Activated CD4-positive, alpha-beta T cell treated with anti-CD3 and anti-CD28 coated beads, Interleukin-2, amount 50 U/mL, for 4 hours (primary cell): ENCODE measurements at regions not wholly inside any gene's neighbourhood (a gene's known extent, or its start where the extent isn't known, plus 50 kb on each side); places are given as distances from the start of the nearest gene placed in this dataset.

ENCODE experiments used
- DNase-seq, 2 experiments: peaks; one replicate each; pipeline ENCODE4 v3.0.0-alpha.2; 2020

DNA sequence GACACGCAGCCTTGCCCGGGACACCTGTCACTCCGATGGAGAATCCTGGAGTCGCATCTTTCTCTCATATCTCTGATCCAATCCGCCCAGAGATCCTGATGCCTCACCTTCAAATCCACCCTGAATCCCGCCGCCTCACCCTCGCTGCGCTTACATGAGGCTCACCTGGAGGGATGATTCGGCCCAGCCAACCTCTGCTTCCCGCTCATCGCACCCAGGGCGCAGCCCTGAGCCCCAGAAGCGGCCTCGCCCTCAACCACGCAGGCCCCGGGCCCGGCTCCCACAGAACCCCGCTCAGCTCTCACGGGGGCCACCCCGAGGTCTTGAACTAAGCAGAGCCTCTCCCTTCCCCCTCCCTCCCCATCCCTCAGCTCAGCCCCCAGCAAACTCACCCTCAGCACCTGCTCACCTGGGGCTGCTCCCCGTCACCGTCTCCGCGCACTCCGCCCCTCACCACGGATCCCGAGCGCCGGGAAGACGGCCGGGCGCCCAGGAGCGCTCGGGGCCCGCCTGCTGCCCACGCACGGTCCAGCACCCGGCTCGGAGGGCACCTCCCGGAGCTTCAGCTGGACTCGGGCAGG lies 160.0 kb downstream of the NDUFA10 start:
- DNase-seq, result no peak

DNA sequence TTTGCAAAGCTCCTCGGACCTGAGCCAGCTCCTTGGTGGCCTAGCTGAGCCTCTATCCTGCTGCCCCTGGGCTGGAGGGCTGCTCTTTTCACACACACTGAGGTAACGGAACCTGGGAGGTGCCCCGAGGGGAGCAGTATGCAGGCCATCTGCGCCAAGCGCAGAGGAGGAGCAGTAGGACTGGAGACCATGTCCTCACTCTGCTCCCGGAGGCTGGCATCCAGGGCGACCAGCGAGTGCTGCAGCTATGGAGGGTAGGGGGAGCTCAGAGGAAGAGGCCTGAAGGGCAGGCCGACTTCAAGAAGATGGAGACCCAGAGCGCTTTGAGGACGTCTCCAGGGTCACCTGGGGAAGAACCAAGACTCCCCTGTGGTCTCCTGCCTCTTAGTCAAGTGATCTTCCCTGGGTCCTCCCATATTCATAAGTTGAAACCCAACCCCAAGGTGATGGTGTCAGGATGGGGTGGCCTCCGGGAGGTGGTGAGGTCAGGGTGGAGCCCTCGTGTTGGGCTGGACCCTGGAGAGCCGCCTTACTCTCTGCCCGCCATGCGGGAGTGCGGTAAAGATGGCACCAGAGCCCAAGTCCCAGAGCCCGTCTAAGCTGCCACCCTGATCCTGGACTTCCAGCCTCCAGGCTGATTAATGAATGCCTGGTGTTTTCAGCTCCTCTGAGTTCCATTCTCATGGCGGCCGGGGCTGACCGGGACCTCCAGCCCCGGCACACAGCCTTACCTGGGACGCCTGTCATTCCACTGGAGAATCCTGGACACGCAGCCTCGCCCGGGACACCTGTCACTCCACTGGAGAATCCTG lies 160.7 kb downstream of the NDUFA10 start:
- DNase-seq, result no peak

DNA sequence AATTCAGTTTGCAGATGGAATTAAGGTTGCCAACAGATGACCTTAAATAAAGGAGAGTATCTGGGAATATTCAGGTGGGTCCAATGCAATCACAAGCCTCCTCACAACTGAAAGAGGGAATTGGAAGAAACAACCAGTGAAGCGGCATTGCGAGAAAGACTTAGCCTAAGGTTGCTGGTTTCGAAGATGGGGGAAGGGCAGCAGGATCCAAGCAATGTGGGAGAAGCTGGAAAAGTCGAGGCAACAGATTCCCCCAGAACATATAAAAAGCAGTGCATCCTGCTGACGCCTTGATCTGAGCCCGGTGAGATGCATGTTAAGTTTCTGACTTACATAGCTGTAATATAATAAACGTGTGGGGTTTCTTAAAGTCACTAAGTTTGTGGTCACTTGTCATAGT lies 162.5 kb downstream of the NDUFA10 start:
- no peak for DNase-seq

DNA sequence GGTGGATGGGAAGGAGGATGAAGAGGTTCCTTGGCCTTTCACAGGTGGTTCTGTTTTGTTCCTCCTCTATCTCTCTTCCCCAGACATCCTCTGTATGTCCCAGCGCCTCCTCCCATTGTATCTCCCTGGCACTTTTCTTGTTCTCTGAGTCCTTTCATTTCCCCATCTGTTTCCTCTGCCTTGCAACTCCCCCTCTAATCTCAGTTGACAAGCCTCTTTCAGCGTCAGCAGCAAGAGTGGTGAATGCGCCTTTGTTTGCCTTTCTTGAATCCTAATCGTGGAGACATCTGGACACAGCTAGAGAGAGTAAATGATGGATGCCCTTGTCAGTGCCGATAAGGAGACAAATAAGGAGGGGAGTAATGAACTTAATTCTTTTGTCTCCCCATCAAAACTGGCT lies 167.0 kb downstream of the NDUFA10 start:
- no peak for DNase-seq

DNA sequence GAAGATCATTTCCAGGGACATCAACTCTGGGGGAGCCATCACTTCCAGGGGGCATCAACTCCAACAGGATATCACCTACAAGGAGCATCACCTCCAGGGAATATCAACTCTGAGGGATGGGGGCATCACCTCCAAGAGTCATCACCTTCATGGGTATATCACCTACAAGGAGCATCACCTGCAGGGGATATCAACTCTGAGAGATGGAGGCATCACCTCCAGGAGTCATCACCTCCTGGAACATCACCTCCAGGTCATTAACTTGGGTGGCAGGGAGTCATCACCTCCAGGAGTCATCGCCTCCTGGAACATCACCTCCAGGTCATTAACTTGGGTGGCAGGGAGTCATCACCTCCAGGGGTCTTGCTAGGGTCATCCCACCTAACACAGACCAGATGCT lies 167.6 kb downstream of the NDUFA10 start:
- DNase-seq, result no peak

DNA sequence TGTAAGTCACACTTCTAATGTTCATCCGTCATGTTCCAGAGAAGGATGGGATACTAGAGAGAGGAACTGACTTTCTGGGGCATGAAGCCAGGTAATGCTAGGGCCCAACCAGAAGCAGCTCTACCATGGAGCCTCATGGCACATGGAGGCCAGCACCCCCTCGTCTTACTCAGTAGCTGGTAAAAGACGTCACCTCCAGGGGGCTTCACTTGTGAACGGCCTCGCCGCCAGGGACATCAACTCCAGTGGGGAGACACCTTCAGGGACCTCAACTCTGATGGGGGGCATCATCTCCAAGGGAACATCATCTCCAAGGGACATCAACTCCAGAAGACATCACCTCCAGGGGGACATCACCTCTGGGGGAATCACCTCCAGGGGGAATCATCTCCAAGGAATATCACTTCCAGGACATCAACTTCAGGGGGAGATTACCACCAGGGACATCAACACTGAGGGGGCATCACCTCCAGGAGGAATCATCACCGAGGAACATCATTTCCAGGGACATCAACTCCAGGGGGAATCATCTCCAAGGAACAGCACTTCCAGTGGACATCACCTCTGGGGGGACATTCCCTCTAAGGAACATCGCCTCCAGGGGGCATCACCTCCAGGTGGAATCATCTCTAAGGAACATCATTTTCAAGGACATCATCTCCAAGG lies 168.4 kb downstream of the NDUFA10 start:
- no peak for DNase-seq

DNA sequence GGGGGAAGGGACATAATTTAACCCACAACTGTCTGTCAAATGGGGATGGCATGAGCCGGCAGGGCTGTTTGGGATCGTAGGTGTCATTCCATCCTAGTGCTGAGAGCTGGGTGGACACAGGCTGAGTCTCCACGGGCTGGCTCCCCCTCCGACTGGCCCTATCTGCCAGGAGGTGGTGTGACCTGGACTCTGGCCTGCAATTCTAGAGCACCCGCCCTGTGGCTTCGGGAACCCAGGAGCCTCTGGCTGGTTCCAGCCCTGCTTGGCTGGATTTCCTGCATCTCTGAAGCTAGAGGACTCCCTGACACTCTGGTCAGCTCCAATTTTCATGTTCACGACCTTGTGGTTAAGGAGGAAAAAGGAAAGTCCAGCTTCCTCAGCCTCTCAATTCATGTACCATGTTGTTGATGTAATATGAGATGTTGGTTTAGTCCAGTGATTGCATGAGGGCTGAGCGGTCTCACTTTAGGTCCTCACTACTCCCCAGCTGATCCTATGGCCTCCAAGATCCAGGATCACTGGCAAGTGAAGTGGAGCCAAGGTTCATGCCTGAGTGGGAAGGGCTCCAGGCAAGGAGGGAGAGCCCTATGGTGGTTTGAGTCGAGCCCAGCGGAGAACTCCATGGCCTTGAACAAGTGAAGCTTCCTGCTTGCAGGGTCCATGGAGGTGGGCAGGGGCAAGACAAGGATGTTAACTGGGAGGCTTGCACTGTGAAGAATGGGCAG lies 169.1 kb downstream of the NDUFA10 start:
- no peak for DNase-seq

DNA sequence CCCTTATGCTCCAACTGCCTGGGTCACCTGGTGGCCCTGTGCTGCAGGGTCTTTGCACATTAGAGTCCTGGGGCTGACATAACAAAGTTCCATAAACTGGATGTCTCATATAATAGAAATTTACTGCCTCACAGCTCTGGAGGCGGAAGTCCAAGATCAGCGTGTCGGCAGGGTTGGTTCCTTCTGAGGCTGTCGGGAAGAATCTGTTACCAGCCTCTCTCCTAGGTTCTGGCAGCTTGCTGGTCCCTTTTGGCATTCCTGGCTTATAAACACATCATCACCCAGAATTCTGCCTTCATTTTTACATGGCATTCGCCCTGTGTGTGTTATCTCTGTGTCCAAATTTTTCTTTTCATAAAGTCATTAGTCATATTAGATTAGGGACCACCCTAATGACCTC lies 170.5 kb downstream of the NDUFA10 start:
- no peak for DNase-seq

DNA sequence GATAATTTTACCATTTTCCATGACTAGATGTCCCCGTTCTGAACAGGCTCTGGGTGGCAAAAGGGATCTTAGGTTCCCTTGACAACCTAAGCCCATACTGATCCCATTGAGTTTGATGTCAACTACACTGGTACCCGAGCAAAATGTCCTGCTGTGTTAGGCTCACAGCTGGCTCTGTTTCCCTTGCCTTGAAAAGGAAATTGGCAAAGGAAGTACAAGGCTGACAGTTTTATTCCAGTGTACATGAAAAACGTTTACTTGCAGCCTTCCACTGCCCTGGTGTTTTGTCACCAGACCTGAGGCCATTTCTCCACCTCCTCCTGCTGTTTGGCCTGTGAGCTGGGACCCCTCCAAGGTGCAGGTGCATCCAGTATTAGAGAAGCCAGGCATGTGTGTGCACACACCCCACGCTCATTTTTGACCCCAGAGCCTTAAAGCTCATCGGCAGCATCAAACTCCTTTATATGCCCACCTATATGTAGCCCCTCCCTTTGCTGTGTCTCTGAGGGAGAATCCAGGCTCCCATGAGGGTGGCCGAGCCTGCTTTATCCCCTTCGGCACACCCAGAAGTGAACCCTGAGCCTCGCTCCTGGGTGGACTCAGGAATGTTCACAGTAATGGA lies 171.3 kb downstream of the NDUFA10 start:
- no peak for DNase-seq

DNA sequence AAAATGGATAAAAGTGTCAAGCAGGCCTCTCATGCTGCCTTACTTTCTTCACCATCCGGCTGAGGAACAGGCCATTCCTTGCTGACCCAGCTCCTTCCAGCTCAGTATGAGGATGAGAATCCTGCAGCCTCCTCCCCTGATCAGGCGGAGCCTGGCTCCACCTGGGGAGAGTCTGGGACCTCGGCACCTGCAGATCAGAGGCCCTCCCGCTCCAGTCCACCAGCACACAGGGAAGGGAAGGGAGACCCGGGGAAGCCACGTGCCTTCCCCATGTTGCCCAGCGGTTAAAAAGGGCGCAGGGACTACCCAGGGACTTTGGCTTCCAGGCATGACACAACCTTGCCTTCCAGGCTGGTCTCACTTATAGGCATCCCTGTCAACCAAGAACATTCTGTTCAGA lies 172.0 kb downstream of the NDUFA10 start:
- DNase-seq, result no peak

DNA sequence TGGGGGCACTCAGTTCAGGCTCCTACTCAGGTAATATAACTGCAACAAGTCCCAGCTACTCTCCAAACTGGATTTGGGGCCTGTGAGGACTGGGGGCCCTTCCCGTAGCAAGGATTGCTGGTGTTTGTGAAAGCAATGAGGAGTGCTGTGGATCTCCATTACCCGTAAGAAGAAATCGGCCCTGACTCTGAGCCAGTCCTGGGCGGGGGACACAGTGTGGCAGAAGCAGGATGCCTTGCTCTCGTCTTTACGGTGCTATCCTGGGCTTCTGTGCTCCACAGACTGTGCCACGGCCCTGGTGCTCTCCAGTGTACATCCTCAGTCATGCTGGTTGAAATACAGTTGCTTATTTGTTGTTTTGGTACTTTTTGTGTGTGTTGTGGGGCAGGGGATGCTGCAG lies 172.9 kb downstream of the NDUFA10 start:
- DNase-seq, result no peak

DNA sequence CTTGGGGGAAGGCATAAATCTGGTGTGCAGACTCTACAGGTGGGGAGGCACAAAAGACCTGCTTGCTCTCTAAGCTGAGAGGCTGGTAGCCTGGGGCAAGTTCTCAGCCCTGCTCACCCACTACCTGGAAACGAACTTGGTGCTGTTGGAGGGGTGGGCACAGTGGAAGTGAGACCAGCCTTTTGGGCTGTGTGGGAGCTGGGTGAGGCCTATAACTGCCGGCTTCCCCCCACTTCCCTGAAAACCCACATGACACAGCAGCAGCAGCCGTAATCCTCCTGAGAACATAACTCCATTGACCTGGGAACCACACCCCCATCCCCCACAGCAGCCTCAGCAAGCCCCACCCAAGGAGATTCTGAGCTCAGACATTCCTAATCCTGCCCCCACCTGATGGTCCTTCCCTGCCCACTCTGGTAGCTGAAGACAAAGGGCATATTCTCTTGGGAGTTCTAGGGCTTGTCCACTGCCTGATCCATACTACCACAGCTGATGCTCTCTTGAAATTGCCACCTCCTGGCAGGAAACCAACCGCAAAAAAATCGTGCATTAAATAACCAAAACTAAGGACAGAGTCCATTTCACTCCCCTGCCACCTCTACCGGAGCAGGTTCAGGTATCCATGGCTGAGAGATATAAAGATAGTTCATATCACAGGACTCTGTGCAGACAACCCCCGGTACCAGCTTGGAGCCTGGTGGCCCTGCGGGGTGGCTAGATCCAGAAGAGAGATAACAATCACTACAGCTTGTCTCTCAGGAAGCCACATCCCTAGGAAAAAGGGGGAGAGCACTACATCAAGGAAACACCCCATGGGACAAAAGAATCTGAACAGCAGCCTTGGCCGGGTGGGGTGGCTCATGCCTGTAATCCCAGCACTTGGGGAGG lies 178.1 kb downstream of the NDUFA10 start:
- no peak for DNase-seq

DNA sequence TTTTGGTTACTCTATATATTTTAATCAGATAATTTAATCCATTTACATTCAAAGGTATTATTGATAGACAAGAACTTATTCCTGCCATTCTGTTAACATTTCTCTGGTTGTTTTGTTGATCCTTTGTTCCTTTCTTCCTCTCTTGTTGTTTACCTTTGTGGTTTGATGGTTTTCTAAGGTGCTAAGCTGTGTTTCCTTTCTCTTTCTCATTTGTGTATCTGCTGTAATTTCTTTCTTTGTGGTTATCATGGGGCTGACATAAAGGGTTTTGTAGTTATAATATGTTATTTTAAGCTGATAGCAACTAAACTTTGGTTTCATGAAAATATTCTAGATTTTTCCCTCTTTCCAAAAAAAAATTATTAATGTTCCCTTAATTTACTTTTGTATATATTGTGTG lies 179.2 kb downstream of the NDUFA10 start:
- DNase-seq, result no peak

DNA sequence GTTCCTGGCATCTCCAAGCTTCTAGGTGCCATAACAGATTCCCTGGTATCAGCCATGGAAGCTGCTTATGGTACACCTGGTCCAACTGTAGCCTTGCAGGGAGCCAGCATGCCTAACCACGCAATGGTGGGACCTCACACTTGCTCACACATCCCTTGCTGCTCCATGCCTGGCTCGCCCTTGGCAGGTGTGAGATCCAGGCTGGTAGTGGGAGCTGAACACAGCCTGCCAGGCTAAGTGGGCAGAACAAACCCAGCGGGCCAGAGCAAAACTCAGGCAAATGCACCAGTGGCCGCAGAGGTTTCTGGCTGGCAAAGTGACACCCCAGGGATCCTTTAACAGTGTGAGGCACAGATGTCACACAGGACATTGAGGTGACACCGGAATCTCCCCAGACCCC lies 185.8 kb downstream of the NDUFA10 start:
- DNase-seq, result no peak

DNA sequence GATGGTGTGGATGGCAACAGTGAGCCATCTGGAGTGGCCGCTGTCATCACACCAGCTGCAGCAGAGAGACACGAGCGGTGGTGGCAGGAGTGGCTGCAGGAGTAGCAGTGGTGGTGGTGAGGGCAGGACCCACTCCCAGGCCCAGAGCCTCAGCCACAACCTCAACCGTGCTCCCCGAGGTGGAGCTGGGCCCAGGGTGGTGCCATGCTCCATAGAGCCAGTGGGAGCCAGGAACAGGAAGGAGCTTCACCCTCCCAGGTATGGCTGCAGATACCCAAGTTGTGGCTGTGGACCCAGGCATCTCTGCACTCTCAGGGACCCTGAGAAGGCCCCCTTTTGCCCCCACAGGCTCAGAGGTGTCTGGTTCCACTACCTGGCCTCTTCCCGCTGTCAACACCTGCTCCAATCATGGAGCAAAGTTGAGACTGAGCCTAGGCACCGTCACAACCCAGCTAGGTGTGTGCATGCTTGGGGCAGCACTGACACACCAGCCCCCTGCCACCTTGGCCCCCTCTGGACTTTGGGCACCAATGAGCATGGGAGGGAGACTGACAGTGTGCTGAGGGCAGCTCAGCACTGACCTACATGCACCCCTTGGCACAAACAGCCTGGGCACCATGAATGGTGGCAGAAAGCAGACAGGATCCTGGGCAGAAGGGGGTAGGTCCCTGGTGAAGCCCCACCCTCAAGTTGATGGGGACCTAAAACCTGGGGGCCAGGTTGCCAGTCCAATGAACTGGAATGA lies 188.9 kb downstream of the NDUFA10 start:
- no peak for DNase-seq

DNA sequence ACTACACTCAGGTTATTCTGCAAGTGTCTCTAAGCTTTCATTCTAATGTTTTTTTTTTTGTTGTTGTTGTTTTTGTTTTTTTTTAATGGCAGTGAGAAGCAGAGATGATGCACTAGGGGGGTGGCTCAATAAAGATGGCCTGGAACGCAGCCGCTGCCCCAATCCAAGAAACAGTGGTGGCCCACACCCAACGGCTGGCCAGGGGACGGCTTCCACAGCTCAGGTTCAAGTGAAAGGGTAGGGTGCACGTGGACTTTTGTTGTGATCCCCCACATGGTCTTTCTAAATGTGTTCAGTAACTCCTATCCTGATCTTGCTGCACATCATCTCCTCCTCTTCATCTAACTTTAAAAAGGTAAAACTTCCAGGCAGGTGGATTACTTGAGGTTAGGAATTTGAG lies 190.1 kb downstream of the NDUFA10 start:
- no peak for DNase-seq

DNA sequence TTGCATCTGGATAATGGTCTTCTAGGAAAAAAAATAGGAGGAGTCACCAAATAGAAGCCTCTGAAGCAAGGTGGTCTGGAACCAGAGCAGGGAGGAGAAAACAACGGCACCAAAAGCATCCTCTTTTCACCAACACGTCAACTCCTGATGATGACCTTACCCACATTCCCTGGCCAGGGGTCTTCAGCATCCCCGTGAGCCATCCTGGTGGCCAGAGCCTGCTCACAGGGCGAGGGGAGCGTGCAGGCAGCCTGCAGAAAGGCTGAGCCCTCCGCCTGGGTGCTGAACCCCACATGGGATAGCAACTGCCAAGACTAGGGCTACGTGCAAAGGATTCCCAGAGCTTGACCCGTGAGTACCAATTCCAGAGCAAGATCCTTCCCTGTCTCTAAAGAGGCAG lies 191.0 kb downstream of the NDUFA10 start:
- no peak for DNase-seq

DNA sequence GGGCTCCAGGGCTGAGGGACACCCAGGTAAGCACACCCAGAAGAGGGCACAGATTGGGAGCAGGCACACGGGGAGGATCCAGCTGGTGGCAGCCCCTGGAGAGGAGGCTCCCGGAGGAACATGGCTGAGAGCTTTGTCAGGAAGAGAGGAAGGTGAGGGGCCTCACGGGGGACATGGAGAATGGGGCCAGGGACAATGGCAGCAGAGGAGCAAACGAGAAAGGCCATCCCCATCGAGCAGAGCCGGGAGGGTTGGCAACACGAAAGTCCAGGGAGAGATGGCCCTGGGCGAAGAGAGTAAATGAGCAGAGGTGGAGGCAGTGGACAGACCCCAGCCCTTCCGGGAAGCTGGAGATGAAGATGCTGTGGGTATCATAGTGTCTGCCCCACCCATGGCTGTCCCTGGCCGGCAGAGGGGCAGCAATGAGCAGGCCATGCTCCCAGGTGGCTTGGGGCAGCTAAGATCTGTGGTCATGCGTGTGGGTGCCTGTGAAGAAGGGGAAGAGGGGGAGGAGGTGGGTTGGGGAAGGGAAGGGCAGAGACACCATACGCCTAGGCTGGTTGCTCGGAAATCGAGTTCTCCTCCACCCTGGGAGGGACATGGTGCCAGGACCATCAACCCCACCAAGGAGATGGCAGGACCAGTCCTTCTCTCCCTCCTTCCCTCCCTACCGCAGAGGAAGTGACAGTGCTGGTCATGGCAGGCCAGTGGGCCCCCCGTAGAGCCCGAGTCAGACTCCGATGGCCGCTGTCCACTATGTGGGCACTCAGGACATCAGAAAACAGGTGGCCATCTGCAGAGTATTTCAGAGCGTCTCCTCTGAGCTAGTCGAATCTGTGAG lies 191.7 kb downstream of the NDUFA10 start:
- no peak for DNase-seq

DNA sequence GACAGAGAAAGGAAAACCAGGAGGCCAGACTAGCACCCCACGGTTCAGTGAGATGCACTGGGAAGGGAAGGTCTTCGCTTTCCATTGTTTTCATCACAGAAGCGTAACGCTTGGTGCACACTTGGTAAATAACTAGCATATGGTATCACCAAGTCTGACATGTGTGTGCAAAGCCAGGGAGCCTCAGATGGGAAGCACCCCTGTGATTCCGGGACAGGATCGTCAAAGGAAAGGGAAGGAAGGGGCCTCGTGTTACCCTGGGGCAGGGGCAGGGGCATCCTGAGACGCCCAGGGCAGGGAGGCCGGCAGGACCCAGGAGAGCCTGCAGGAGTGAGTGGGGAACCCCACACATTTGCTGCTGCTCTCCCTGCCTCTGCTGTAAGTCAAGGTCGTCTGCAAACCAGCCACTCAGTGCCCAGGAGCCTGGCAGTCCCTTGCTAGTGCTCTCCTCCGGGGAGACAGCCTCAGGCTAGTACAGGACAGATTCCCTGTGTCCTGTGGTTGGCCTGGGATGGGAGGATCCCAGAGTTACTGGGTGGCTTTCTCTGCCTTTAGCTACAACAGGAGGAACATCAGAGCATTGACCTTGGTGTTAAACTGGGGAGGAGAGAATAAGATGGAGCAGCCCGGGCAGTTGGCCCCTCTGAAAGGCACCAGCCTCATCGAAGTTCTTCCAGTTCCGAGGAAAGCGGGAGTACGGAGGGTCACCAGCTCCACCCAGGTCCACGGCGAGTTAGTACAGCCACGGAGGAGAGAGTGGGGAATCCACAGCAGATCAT lies 192.5 kb downstream of the NDUFA10 start:
- no peak for DNase-seq
